ENCODE measurements at regions not wholly inside any gene's neighbourhood (a gene's known extent, or its start where the extent isn't known, plus 50 kb on each side); places are given as distances from the start of the nearest gene placed in this dataset.

DNA sequence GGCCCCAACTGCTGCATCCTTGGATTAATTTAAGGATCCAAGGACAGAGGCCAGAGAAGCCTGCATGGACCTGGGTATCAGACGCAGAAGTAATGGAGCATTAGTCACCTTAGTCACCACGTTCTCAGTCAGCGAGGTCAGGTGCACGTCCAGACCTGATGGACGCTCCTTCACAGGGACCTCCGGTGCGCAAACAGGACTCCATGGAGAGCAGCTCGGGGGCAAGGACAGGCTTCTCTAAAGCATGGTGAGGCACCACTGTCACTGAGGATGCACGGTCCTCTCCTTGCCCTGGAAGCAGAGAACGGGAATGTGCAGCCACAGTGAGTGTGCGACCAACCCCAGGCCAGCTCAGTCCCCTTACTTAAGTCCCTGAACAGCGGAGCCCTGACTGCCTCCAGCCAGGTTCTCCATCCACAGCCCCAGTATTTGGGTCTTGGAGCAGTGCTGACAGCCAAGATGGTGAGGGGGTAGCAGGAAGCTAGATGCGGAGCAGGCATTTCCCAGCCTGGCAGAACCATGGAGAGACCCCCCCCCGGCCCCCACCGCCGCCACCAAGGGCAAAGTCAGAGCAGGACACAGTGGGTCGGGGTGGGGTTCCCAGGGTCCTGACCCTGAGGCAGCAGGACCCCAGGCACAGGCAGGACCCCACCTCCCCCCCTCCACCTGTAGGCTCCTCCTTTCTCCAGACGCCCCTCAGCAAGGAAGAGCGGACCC, 253.4 kb upstream of the SFSWAP start:
- ChIA-PET POLR2A (no interaction called here), CTCF (no interaction called here)
- no peak overlapping the region for H3K27ac Mint-ChIP-seq (ENCODE audit: low read depth, unreplicated experiment)
- no peak overlapping the region for H3K4me3 Mint-ChIP-seq (ENCODE audit: unreplicated experiment)
- peaks cover 54% of the 10 kb centered on the region for H3K27me3 Mint-ChIP-seq (ENCODE audit: insufficient read depth, unreplicated experiment)
- intact Hi-C loops (cut with micrococcal nuclease) = no loop called here
- H3K36me3 Mint-ChIP-seq (ENCODE audit: insufficient read depth, unreplicated experiment) = no peaks in the 10 kb centered on the region
- no peaks in the 10 kb centered on the region for H3K9me3 Mint-ChIP-seq (ENCODE audit: unreplicated experiment)
- BruUV-seq (replicated peaks) = no TSS peak
- peaks cover 5% of the 10 kb centered on the region for H3K4me1 Mint-ChIP-seq (ENCODE audit: insufficient read depth, unreplicated experiment)
- TF ChIP-seq, protein P1, sequence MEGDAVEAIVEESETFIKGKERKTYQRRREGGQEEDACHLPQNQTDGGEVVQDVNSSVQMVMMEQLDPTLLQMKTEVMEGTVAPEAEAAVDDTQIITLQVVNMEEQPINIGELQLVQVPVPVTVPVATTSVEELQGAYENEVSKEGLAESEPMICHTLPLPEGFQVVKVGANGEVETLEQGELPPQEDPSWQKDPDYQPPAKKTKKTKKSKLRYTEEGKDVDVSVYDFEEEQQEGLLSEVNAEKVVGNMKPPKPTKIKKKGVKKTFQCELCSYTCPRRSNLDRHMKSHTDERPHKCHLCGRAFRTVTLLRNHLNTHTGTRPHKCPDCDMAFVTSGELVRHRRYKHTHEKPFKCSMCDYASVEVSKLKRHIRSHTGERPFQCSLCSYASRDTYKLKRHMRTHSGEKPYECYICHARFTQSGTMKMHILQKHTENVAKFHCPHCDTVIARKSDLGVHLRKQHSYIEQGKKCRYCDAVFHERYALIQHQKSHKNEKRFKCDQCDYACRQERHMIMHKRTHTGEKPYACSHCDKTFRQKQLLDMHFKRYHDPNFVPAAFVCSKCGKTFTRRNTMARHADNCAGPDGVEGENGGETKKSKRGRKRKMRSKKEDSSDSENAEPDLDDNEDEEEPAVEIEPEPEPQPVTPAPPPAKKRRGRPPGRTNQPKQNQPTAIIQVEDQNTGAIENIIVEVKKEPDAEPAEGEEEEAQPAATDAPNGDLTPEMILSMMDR (IDR thresholded peaks at IDR 0.05; ENCODE audit: unreplicated experiment) = no peak
- no peak for DNase-seq (ENCODE audit: unreplicated experiment)

DNA sequence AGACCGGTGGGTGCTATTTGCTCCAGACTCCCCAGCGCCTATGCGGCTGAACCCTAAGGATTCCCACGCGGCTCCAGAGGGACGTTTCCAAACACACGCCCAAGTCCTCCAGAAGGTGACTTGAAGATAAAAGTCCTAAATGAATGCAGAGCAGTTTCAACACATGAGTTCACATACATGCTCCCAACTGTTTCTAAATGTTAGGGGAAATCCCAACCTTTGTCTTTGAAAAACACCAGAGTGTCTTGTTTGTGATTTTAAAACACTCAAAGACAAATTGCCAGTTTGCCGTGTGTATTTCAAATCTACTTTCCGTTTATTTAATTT, 252.9 kb upstream of the SFSWAP start:
- Mint-ChIP-seq H3K9me3 (ENCODE audit: unreplicated experiment) (no peaks in the 10 kb centered on the region), H3K27me3 (ENCODE audit: insufficient read depth, unreplicated experiment) (peaks cover 59% of the 10 kb centered on the region), H3K27ac (ENCODE audit: low read depth, unreplicated experiment) (no peak overlapping the region), H3K36me3 (ENCODE audit: insufficient read depth, unreplicated experiment) (no peaks in the 10 kb centered on the region), H3K4me1 (ENCODE audit: insufficient read depth, unreplicated experiment) (peaks cover 5% of the 10 kb centered on the region), H3K4me3 (ENCODE audit: unreplicated experiment) (no peak overlapping the region)
- BruUV-seq (replicated peaks) = no TSS peak
- TF ChIP-seq, protein P1 (IDR thresholded peaks at IDR 0.05; ENCODE audit: unreplicated experiment) = no peak
- no peak for DNase-seq (ENCODE audit: unreplicated experiment)
- intact Hi-C loops (cut with micrococcal nuclease) = no loop called here
- ChIA-PET CTCF (interaction anchor here (0.5 kb wide), 1 partner anchor 658 kb away, joined by 3 read pairs; no protein-coding TSS in a partner anchor), POLR2A (no interaction called here)

DNA sequence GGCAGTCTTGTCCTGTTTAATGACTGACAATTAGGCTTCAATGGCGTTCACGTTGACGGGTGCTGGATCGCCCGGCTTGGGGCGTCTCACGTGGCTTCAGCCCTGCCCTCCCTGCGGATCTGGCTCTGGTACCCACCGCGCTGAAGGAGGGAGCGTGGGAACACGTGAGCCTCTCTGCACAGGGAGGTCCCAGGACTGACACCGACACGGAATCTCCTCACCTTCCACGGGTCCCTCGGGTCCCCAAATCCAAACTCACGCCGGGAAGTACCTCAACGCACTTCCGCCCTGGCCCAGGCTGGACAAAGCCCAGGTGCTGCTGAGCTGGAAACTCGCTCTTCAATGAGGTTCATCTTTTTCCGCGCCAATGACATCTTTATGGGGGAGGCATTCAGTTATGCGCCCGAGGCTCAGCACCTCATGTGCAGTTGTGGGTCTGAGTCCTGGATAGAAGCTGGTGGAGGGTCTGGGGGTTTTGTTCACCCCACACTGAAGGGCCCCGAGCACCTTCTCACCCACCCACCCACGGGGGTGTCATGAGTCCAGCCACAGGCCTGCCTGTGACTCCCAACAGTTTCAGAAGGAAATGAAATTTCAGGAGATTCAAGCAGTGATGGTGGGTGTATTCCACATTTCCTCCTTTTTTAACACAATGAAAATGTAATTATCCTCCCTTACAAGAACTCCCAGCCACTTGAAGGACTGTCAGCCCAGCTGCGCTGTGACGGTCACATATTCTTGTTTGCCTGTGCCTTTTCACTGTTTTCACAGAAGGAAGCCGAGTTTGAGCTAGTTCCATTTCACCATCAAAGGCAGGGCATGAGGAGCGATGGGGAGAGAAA, 251.7 kb upstream of the SFSWAP start:
- no peak overlapping the region for H3K4me3 Mint-ChIP-seq (ENCODE audit: unreplicated experiment)
- TF ChIP-seq, protein P1 (IDR thresholded peaks at IDR 0.05; ENCODE audit: unreplicated experiment) = no peak

DNA sequence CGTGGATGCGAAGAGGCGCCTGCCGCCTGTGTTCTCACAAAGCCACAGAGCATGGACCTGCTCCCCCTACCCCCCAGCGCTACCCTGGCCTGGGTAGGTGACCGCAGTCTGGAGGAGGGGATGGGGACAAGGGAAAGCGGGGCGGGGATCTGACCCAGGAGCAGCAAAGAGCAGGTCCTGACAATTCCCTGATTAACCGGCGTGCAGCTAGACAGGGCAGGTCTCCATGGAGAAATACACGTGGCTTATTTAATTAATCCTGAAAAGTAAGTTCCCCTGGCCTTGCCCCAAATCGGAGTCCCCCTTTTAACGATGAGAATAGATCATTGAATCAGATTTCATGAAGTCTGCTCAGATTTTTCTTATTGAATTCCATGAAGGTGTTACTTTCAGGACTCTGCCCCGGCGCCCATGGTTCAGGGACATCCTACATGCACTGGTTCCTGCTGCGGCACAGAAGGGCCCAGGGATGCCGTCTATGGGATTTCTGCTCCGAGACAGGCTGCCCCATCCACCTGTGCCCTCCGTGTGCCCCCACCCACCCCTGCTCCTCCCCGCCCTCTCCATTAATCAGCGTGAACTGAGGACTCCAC, 251.0 kb upstream of the SFSWAP start:
- TF ChIP-seq, protein P1 (IDR thresholded peaks at IDR 0.05; ENCODE audit: unreplicated experiment) = no peak
- Mint-ChIP-seq H3K4me3 (ENCODE audit: unreplicated experiment) (no peak overlapping the region), H3K36me3 (ENCODE audit: insufficient read depth, unreplicated experiment) (no peaks in the 10 kb centered on the region), H3K9me3 (ENCODE audit: unreplicated experiment) (no peaks in the 10 kb centered on the region), H3K4me1 (ENCODE audit: insufficient read depth, unreplicated experiment) (peaks cover 2% of the 10 kb centered on the region), H3K27me3 (ENCODE audit: insufficient read depth, unreplicated experiment) (peaks cover 75% of the 10 kb centered on the region), H3K27ac (ENCODE audit: low read depth, unreplicated experiment) (no peak overlapping the region)
- no TSS peak for BruUV-seq (replicated peaks)
- DNase-seq (ENCODE audit: unreplicated experiment) = no peak
- POLR2A ChIA-PET = no interaction called here
- intact Hi-C loops (cut with micrococcal nuclease) = no loop called here
- CTCF ChIA-PET = no interaction called here

More for the DNA sequence above, 251.7 kb upstream of the SFSWAP start:
- no peaks in the 10 kb centered on the region for H3K36me3 Mint-ChIP-seq (ENCODE audit: insufficient read depth, unreplicated experiment)
- no peak for DNase-seq (ENCODE audit: unreplicated experiment)
- no TSS peak for BruUV-seq (replicated peaks)
- POLR2A ChIA-PET = no interaction called here
- no peaks in the 10 kb centered on the region for H3K9me3 Mint-ChIP-seq (ENCODE audit: unreplicated experiment)
- no peak overlapping the region for H3K27ac Mint-ChIP-seq (ENCODE audit: low read depth, unreplicated experiment)
- CTCF ChIA-PET = interaction anchor here (0.8 kb wide), 1 partner anchor 354 kb away, joined by 4 read pairs; no protein-coding TSS in a partner anchor
- H3K27me3 Mint-ChIP-seq (ENCODE audit: insufficient read depth, unreplicated experiment) = peaks cover 71% of the 10 kb centered on the region
- peaks cover 5% of the 10 kb centered on the region for H3K4me1 Mint-ChIP-seq (ENCODE audit: insufficient read depth, unreplicated experiment)
- intact Hi-C loops (cut with micrococcal nuclease) = no loop called here

Data from MCF 10A (cell line).